Thoracic aorta (tissue), 2 donors: ENCODE measurements at regions not wholly inside any gene's neighbourhood (a gene's known extent, or its start where the extent isn't known, plus 50 kb on each side); places are given as distances from the start of the nearest gene placed in this dataset.
A peak's percentile ranks its signal among the peaks of the same experiment; 100 is the strongest.

ENCODE experiments used
- ATAC-seq: fragments of 150-250 bp; one replicate; pipeline ENCODE4 v1.8.0; 2017; ENCODE audit warnings: low read depth; ENCODE audit not compliant: insufficient number of reproducible peaks, low FRiP score
- DNase-seq: peaks from one replicate; pipeline ENCODE4 v3.0.0-alpha.2; 2020; ENCODE audit warnings: low spot score
- H3K27ac ChIP-seq, 2 donors: fragments of 200-600 bp; sonication (generic); 1 replicate in 1 of 2; 2 replicates in 1 of 2; pipeline ENCODE4 v1.5.1; 2016; ENCODE audit warnings: mild to moderate bottlenecking in 2 of 2, moderate library complexity in 2 of 2
- H3K27me3 ChIP-seq: fragments of 200-600 bp; sonication (generic); replicated peaks from 2 replicates; pipeline ENCODE4 v1.6.0; 2016; ENCODE audit warnings: mild to moderate bottlenecking; ENCODE audit not compliant: insufficient read depth
- H3K36me3 ChIP-seq: fragments of 200-600 bp; sonication (generic); one replicate; pipeline ENCODE4 v1.5.1; 2016
- H3K4me1 ChIP-seq, 2 donors: fragments of 200-600 bp; sonication (generic); 1 replicate in 1 of 2; 2 replicates in 1 of 2; pipeline versions ENCODE4 v1.5.1 to v1.6.0; 2016; ENCODE audit warnings: low read depth in 2 of 2, mild to moderate bottlenecking in 1 of 2; ENCODE audit not compliant: control insufficient read depth in 1 of 2
- H3K4me3 ChIP-seq: fragments of 200-600 bp; sonication (generic); 2 replicates; pipeline ENCODE4 v1.5.1; 2016; ENCODE audit warnings: mild to moderate bottlenecking
- H3K9me3 ChIP-seq: fragments of 200-600 bp; sonication (generic); 2 replicates; pipeline ENCODE4 v1.5.1; 2016
- TF ChIP-seq, protein P1 (sequence below): fragments of 200-600 bp; sonication (generic); IDR thresholded peaks from one replicate; pipeline ENCODE4 v1.5.1; 2019; ENCODE audit warnings: antibody characterized with exemption

GRCh38 chr10:52423369-52423768 is 109.3 kb downstream of the DKK1 start:
- Histone ChIP-seq H3K4me1 (no peaks in the 10 kb centered on the region), H3K36me3 (no peaks in the 10 kb centered on the region), H3K27me3 (no peaks in the 10 kb centered on the region), H3K4me3 (no peak overlapping the region), H3K9me3 (no peaks in the 10 kb centered on the region), H3K27ac (no peak overlapping the region)
- ATAC-seq (no peak), DNase-seq (no peak)
- TF ChIP-seq, protein P1, sequence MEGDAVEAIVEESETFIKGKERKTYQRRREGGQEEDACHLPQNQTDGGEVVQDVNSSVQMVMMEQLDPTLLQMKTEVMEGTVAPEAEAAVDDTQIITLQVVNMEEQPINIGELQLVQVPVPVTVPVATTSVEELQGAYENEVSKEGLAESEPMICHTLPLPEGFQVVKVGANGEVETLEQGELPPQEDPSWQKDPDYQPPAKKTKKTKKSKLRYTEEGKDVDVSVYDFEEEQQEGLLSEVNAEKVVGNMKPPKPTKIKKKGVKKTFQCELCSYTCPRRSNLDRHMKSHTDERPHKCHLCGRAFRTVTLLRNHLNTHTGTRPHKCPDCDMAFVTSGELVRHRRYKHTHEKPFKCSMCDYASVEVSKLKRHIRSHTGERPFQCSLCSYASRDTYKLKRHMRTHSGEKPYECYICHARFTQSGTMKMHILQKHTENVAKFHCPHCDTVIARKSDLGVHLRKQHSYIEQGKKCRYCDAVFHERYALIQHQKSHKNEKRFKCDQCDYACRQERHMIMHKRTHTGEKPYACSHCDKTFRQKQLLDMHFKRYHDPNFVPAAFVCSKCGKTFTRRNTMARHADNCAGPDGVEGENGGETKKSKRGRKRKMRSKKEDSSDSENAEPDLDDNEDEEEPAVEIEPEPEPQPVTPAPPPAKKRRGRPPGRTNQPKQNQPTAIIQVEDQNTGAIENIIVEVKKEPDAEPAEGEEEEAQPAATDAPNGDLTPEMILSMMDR = no peak

DNA sequence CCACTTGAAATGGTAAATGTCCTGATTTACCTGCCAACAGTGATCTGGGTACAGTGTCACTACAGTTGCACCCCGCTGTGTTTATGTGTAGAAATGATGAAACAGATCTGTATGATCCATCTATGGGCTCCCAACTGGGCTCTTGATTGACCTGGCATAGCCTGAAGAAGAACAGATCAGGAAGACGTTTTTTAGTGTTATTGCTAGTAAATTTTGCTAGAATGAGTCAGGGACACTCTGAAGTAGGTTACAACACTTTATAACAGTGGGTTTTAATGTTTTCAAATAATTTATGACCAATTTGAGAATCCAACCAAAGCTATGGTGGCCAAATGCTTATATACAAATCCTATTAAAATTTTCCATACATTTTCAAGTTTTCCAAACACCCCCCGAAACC is 110.3 kb downstream of the DKK1 start:
- ATAC-seq (no peak), DNase-seq (no peak)
- H3K27me3 ChIP-seq = no peaks in the 10 kb centered on the region
- H3K9me3 ChIP-seq = no peaks in the 10 kb centered on the region
- H3K27ac ChIP-seq = no peak overlapping the region
- TF ChIP-seq, protein P1 = no peak
- no peaks in the 10 kb centered on the region for H3K4me1 ChIP-seq
- no peaks in the 10 kb centered on the region for H3K36me3 ChIP-seq
- no peak overlapping the region for H3K4me3 ChIP-seq

- Histone ChIP-seq H3K4me1 (no peaks in the 10 kb centered on the region), H3K27ac (no peak overlapping the region), H3K4me3 (no peak overlapping the region), H3K9me3 (no peaks in the 10 kb centered on the region), H3K27me3 (no peaks in the 10 kb centered on the region), H3K36me3 (no peaks in the 10 kb centered on the region)
- TF ChIP-seq, protein P1 = no peak
- ATAC-seq = no peak
- DNase-seq = no peak
These were observed 120.7 kb downstream of the DKK1 start for GRCh38 chr10:52434734-52435133.

- no peak for ATAC-seq
- Histone ChIP-seq H3K4me3 (no peak overlapping the region), H3K27ac (peak overlapping the region in 1 of 2 donors; percentile 14), H3K9me3 (no peaks in the 10 kb centered on the region), H3K27me3 (no peaks in the 10 kb centered on the region), H3K36me3 (no peaks in the 10 kb centered on the region), H3K4me1 (no peaks in the 10 kb centered on the region)
- DNase-seq = no peak
- TF ChIP-seq, protein P1 = no peak
These were observed 122.6 kb downstream of the DKK1 start for GRCh38 chr10:52436664-52437063.

DNA sequence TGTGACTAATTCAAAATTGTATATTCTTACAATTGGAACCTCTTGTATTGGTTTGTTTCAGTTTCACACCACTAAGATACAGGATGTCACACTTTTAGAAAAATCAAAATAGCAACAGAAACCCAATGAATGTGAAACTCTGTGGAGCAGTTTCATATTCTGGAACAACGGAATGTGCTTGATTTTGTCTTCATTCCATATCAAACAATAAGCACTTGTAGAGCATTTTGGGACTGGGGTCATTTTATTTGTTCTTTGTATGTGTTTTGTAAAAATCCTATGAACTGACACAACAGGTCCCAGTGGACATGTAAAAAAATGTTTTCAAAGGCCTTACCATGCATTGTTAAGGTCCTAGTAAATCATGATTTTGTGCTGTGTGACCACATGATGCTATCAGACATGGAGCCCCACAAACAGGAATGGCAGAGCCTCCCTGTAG is 123.1 kb downstream of the DKK1 start:
- H3K4me1 ChIP-seq = no peaks in the 10 kb centered on the region
- no peaks in the 10 kb centered on the region for H3K27me3 ChIP-seq
- no peaks in the 10 kb centered on the region for H3K9me3 ChIP-seq
- H3K4me3 ChIP-seq = no peak overlapping the region
- DNase-seq = no peak
- TF ChIP-seq, protein P1 = no peak
- no peaks in the 10 kb centered on the region for H3K36me3 ChIP-seq
- no peak overlapping the region for H3K27ac ChIP-seq
- no peak for ATAC-seq
